ENCODE measurements at regions not wholly inside any gene's neighbourhood (a gene's known extent, or its start where the extent isn't known, plus 50 kb on each side); places are given as distances from the start of the nearest gene placed in this dataset.

GRCh38 chr4:160026721-160027120 lies 923.8 kb downstream of the RAPGEF2 start:
- TF ChIP-seq CTCF (conservative IDR thresholded peaks at IDR 0.05 in 1 of 2, IDR thresholded peaks at IDR 0.05 in 1 of 2; ENCODE audit: low read depth in 1 of 2, low read length in 2 of 2) (no peak), EZH2 (IDR thresholded peaks at IDR 0.05; ENCODE audit: low read length, missing control alignments) (no peak)

Measured in fibroblast of lung (primary cell).